Activated naive CD8-positive, alpha-beta T cell (primary cell): ENCODE measurements at regions not wholly inside any gene's neighbourhood (a gene's known extent, or its start where the extent isn't known, plus 50 kb on each side); places are given as distances from the start of the nearest gene placed in this dataset.

Source experiments
- H3K27ac Mint-ChIP-seq: one replicate; pipeline ENCODE4 v1.8.0; 2021; ENCODE audit warnings: mixed read lengths
- H3K27me3 Mint-ChIP-seq: one replicate; pipeline ENCODE4 v1.8.0; 2021; ENCODE audit warnings: mixed read lengths
- H3K36me3 Mint-ChIP-seq: one replicate; pipeline ENCODE4 v1.8.0; 2021; ENCODE audit warnings: mixed read lengths
- H3K4me1 Mint-ChIP-seq: one replicate; pipeline ENCODE4 v1.8.0; 2021; ENCODE audit warnings: low read depth, mixed read lengths
- H3K4me3 Mint-ChIP-seq: one replicate; pipeline ENCODE4 v1.8.0; 2021; ENCODE audit warnings: mild to moderate bottlenecking, mixed read lengths
- H3K9me3 Mint-ChIP-seq: one replicate; pipeline ENCODE4 v1.8.0; 2021; ENCODE audit warnings: low read depth, mixed read lengths

DNA sequence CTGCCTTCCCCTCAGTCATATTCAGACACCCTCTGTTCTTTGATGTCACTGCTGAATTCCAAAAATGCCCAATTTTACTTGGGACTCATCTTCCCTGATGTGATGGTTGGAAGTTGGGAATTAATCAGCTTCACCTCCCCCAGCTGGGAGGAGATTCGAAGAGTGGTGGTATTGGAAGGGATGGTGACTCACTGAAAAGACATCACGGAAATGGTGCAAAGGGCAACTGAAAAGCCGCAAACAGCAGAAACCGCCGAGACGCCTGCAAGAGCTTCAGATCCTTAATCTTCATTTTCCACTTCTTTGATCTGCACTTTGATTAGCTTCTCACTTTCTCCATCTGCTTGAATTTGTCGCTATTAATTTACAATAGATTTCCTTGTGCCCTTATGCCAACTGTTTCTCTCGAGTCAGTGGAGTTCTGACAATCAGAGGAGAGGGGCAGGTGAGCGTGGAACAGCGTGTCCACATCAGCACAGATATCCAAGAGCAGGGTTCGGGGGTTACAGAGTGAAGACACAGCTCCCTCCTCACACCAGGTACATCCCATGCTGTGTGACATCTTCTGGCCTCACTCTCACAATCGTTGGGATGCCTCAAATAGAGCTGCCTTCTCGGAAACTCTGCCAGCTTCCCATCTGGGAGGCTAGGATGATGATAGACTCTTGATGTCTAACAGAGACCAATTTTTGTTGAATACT is 325.4 kb downstream of the BRD1 start:
- H3K9me3 Mint-ChIP-seq = no peaks in the 10 kb centered on the region
- H3K27ac Mint-ChIP-seq = no peak overlapping the region
- H3K36me3 Mint-ChIP-seq = peaks cover 3% of the 10 kb centered on the region
- H3K4me1 Mint-ChIP-seq = no peaks in the 10 kb centered on the region
- no peaks in the 10 kb centered on the region for H3K27me3 Mint-ChIP-seq
- H3K4me3 Mint-ChIP-seq = no peak overlapping the region

DNA sequence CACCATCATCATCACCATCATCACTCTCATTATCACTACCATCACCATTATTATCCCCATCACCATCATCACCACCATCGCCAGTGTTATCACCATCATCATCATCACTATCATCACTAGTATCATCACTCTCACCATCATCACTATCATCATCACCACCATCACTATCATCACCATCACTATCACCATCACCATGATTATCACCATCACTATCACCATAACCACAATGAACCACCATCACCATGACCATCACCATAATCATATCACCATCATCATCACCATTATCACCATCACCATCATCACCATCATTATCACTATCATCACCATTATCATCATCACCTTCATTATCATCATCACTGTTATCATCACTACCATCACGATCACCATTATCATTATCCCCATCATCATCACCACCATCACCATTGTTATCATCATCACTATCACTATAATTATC is 326.7 kb downstream of the BRD1 start:
- no peak overlapping the region for H3K27ac Mint-ChIP-seq
- no peaks in the 10 kb centered on the region for H3K9me3 Mint-ChIP-seq
- no peak overlapping the region for H3K4me3 Mint-ChIP-seq
- peaks cover 6% of the 10 kb centered on the region for H3K36me3 Mint-ChIP-seq
- H3K27me3 Mint-ChIP-seq = no peaks in the 10 kb centered on the region
- H3K4me1 Mint-ChIP-seq = no peaks in the 10 kb centered on the region

DNA sequence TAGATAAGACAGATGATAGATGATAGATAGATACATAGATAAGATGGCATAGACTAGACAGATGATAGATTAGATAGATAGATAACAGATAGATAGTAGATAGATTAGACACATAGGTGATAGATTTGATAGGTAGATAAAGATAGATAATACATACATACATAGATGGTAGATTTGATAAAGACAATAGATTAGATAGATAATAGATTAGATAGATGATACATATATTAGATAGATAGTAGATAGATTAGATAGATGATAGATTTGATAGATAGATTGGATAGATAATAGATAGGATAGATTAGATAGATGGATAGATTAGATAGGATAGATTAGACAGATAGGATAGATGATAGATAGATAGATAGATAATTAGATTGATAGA is 327.6 kb downstream of the BRD1 start:
- no peaks in the 10 kb centered on the region for H3K9me3 Mint-ChIP-seq
- H3K4me3 Mint-ChIP-seq = no peak overlapping the region
- no peaks in the 10 kb centered on the region for H3K4me1 Mint-ChIP-seq
- H3K36me3 Mint-ChIP-seq = peaks cover 6% of the 10 kb centered on the region
- no peak overlapping the region for H3K27ac Mint-ChIP-seq
- no peaks in the 10 kb centered on the region for H3K27me3 Mint-ChIP-seq

DNA sequence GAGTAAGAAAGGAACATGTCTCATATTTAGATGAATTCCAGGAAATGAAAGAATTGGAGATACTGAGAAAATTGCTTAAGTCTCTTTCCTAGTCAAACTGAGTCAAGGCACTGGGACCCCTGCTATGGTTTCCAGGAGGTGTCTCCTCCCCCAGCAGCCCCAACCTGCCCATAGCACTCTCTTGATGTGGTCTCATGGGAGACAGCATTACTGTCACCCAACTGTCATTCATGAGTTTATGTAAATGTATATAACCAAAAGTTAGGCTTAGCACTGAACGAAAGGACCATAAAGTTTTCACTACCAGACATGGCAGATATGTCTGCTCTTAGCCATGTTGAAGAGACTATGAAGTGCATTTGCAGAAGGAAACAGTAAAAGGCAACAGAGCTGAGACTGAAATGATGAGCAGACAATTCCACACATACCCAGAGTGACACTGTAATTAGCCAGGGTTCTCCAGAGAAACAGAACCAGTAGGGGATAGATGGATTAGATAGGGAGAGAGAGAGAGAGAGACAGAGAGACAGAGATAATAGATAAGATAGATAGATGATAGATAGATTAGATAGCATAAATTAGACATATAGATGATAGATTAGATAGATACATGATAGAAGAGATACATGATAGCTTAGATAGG is 328.1 kb downstream of the BRD1 start:
- H3K9me3 Mint-ChIP-seq = no peaks in the 10 kb centered on the region
- H3K36me3 Mint-ChIP-seq = peaks cover 6% of the 10 kb centered on the region
- no peak overlapping the region for H3K27ac Mint-ChIP-seq
- no peaks in the 10 kb centered on the region for H3K27me3 Mint-ChIP-seq
- H3K4me3 Mint-ChIP-seq = no peak overlapping the region
- H3K4me1 Mint-ChIP-seq = no peaks in the 10 kb centered on the region

DNA sequence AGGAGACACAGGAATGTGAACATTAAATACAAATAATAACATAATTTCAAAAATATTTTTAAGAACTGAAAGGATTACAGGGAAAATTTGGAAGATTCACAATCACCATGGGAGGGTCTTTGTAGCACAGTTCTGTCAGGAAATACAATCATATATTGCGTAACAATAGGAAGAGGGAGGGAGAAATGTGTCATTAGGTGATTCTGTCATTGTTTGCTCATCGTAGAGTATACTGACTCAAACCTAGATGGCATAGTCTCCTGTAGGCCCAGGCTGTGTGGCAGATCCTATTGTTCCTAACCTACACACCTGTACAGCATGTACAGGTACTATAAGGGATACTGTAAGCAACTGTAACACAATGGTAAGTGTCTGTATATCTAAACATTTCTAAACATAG is 330.4 kb downstream of the BRD1 start:
- no peak overlapping the region for H3K27ac Mint-ChIP-seq
- H3K4me1 Mint-ChIP-seq = no peaks in the 10 kb centered on the region
- H3K27me3 Mint-ChIP-seq = no peaks in the 10 kb centered on the region
- H3K9me3 Mint-ChIP-seq = no peaks in the 10 kb centered on the region
- H3K4me3 Mint-ChIP-seq = no peak overlapping the region
- H3K36me3 Mint-ChIP-seq = peaks cover 3% of the 10 kb centered on the region

DNA sequence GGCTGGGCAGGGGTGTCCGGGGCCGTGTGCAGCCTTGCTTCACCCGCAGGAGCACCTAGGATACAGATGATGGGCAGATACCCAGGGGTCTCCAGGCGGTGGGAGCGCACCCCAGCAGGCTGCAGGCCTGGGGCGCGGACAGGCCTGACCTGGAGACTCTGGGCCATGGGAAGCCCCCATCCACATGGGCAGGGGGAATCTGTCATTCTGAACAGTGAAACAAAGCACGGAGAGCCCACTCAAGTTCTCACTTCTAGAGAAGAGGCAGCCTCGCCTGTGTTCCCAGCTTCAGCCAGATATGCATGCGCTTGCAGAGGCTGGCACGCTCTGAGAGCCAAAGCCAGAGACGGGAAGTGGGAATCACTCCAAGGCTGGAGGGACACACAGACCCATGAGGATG is 333.1 kb downstream of the BRD1 start:
- Mint-ChIP-seq H3K4me3 (no peak overlapping the region), H3K36me3 (peaks cover 3% of the 10 kb centered on the region), H3K27me3 (no peaks in the 10 kb centered on the region), H3K27ac (no peak overlapping the region), H3K9me3 (no peaks in the 10 kb centered on the region), H3K4me1 (no peaks in the 10 kb centered on the region)

DNA sequence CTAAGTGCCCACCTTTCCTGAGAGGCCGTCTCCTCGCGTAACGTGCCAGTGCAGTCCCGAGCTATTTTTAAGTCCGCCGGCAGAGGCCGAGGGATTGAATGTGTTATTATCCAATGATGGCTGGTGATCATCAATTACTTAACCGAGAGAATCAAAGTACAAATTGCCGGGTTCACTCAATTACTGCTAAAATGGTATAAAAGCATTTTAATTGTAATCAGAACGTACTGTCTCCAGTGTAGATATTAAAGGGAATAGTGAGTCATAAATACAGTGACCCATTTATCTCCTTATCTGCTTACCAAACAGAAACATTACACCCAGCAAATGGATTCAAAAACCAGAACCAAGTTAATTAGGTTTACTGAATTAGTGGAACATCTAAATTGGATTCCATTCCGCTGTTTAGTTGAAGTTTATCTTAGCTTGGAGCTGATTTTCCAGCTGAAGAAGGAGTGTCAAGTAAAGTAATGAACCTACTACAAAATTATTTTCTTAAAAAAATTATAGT is 334.9 kb downstream of the BRD1 start:
- H3K27me3 Mint-ChIP-seq = no peaks in the 10 kb centered on the region
- no peak overlapping the region for H3K27ac Mint-ChIP-seq
- no peaks in the 10 kb centered on the region for H3K9me3 Mint-ChIP-seq
- H3K36me3 Mint-ChIP-seq = peaks cover 3% of the 10 kb centered on the region
- no peaks in the 10 kb centered on the region for H3K4me1 Mint-ChIP-seq
- no peak overlapping the region for H3K4me3 Mint-ChIP-seq

DNA sequence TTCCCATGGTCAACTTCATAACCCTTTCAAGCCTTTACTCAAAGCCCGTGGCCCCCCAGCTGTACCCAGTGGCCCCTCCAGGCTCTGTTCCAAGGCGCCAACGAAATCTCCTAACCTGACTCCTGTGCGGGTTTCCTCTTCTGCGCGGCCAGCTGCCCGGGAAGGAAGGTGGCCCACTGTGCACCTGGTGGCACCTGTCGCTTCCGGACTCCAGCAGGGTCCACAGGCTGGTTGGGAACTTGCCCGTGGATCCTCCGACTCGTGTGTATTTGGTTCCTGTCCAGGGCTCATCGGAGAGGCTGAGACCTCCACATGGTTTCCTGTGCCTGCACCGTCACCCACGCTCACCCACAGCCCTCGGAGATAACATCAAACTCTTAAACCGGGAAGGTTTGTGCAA is 335.4 kb downstream of the BRD1 start:
- no peaks in the 10 kb centered on the region for H3K9me3 Mint-ChIP-seq
- H3K4me1 Mint-ChIP-seq = no peaks in the 10 kb centered on the region
- H3K36me3 Mint-ChIP-seq = peaks cover 3% of the 10 kb centered on the region
- no peak overlapping the region for H3K27ac Mint-ChIP-seq
- no peak overlapping the region for H3K4me3 Mint-ChIP-seq
- no peaks in the 10 kb centered on the region for H3K27me3 Mint-ChIP-seq

DNA sequence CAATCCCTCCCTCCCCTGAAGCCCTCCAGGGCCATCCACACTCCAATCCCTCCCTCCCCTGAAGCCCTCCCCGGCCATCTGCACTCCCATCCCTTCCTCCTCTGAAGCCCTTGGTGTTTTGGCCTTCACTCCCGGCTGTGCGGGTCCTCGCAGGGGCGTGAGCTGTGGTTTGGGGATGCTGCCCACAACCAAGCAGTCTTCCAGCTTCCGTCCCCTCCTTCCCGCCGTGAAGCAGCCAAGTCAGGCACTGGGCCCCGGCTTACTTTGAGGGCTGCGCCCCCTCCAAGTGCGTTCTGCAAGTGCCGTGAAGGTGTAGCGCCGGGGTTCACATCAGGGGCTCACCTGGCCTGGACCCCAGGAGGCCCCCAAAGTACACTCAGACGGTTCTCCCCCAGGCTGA is 335.9 kb downstream of the BRD1 start:
- H3K4me1 Mint-ChIP-seq = no peaks in the 10 kb centered on the region

DNA sequence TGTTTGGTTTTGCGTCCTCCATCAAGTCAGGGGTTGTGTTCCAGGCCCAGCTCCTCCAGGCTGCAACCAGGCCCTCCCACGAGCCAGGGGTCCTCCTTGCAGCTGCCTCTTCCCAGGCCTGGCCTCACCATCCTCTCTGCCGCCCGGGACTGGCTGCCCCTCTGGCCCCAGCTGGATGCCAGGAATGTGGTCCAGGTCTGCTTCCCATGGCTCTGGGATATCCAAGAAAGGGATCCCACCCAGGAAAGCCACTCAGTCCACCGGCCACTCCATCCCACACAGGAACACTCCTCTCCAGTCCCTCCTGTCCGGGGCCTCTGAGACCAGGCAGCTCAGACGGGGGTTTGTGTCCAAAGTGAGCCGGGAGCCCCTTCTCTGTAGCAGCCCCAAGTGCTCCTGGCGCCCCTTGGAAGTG is 336.4 kb downstream of the BRD1 start:
- Mint-ChIP-seq H3K36me3 (peaks cover under 1% of the 10 kb centered on the region), H3K27ac (no peak overlapping the region), H3K9me3 (no peaks in the 10 kb centered on the region), H3K4me1 (no peaks in the 10 kb centered on the region), H3K4me3 (no peak overlapping the region), H3K27me3 (no peaks in the 10 kb centered on the region)

More for the DNA sequence above, 335.9 kb downstream of the BRD1 start:
- Mint-ChIP-seq H3K4me3 (no peak overlapping the region), H3K27me3 (no peaks in the 10 kb centered on the region), H3K27ac (no peak overlapping the region), H3K9me3 (no peaks in the 10 kb centered on the region), H3K36me3 (peaks cover 3% of the 10 kb centered on the region)

DNA sequence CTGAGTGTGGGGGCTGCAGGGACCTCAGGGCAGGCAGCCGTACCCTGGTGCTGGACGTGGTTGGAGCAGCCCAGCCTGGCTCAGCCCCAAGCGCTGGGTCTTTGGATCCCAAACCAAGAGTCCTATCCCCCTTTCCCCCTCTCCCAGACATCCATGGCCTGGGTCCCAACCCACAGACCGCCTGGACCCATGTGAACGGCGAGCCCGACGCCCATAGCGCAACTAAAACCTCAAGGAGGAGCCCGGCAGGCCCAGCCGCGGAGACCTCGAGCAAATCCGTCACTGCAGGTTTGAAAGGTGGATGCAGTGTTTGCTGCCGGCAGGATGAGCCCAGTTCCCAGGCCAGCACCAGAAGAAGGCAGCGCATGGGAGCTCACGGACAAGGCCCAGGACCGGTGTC is 337.0 kb downstream of the BRD1 start:
- Mint-ChIP-seq H3K36me3 (no peaks in the 10 kb centered on the region), H3K27ac (no peak overlapping the region)

DNA sequence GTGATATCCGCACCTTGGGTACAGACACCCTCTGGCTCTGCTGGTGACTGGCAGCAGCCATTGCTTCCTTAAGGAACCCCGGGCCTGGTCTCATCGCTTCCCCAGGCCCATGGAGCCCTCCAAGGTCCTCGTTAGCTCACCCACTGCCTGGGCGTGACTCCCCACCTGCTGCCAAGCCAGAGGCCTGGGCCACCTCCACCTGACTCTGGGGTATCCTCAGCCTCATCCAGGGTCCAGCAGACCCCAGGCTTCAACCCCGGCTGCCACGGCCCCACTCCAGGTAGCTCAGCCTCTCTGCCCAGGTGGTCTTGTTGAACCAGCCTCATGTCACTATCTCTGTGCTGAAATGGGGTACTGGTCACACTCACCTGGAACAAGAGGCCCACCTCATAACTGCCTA is 337.9 kb downstream of the BRD1 start:
- Mint-ChIP-seq H3K27ac (no peak overlapping the region), H3K9me3 (no peaks in the 10 kb centered on the region), H3K4me1 (no peaks in the 10 kb centered on the region), H3K36me3 (no peaks in the 10 kb centered on the region), H3K27me3 (no peaks in the 10 kb centered on the region), H3K4me3 (no peak overlapping the region)

More for the DNA sequence above, 337.0 kb downstream of the BRD1 start:
- H3K9me3 Mint-ChIP-seq = no peaks in the 10 kb centered on the region
- no peaks in the 10 kb centered on the region for H3K27me3 Mint-ChIP-seq
- H3K4me3 Mint-ChIP-seq = no peak overlapping the region
- H3K4me1 Mint-ChIP-seq = no peaks in the 10 kb centered on the region

DNA sequence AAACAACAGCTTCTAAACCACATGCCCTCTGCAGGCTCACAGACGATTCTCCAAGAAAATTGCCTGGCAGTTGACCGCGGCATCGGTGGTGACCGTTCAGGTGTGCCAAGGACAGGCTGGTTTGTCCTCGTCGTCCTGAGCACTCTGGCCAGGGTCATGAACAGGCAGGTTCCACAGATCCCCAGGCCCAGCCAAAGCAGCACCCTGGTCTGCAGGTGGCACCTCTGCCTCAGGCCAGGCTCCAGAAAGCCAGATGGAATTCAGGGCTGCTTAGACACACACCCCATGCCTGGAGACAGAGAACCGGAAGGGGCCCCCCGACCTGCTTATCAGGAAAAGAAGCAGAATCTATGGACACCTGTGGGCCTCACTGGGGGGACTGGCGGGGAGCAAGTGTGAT is 338.7 kb downstream of the BRD1 start:
- Mint-ChIP-seq H3K36me3 (no peaks in the 10 kb centered on the region), H3K27ac (no peak overlapping the region), H3K27me3 (no peaks in the 10 kb centered on the region), H3K4me1 (no peaks in the 10 kb centered on the region), H3K4me3 (no peak overlapping the region), H3K9me3 (no peaks in the 10 kb centered on the region)

DNA sequence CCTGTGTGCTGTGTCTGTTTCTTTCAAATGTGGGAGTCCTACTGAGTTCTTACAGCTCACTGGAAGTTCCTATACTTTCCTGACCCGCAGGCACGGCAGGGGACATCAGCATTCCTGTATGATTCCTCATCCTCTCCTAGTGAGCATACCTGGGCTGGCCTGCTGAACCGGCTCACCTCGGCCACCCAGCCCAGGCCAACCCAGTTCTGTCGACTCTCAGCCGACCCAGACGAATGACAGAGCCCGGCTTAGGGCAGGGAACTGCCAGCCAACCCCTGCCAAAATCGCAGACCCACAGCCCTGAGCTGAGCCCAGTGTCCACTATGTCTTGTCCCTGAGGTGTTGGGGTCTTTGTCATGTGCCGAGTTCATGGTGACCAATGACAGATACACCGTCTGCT is 339.7 kb downstream of the BRD1 start:
- no peaks in the 10 kb centered on the region for H3K4me1 Mint-ChIP-seq
- no peak overlapping the region for H3K27ac Mint-ChIP-seq
- no peaks in the 10 kb centered on the region for H3K36me3 Mint-ChIP-seq
- H3K27me3 Mint-ChIP-seq = no peaks in the 10 kb centered on the region
- no peaks in the 10 kb centered on the region for H3K9me3 Mint-ChIP-seq
- no peak overlapping the region for H3K4me3 Mint-ChIP-seq

DNA sequence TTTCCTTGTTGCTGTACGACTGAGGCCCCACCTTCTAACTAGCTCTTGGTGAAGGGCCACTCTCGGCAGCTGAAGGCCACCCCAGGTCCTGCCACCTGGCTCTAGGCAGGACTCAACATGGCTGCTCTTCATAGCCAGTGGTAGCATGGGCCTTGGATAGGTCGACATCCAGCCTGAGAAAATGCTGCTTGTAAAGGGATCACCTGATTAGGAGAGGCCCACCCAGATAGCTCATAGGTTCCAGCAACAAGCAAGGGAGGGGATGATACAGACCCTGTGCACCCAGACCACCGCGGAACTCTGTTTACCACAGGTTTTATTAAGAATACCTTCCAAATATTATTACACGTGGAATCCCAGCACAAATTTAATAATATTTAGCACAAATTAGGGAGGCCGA is 341.4 kb downstream of the BRD1 start:
- Mint-ChIP-seq H3K9me3 (no peaks in the 10 kb centered on the region), H3K4me1 (no peaks in the 10 kb centered on the region), H3K27ac (no peak overlapping the region), H3K27me3 (no peaks in the 10 kb centered on the region), H3K4me3 (no peak overlapping the region), H3K36me3 (no peaks in the 10 kb centered on the region)

DNA sequence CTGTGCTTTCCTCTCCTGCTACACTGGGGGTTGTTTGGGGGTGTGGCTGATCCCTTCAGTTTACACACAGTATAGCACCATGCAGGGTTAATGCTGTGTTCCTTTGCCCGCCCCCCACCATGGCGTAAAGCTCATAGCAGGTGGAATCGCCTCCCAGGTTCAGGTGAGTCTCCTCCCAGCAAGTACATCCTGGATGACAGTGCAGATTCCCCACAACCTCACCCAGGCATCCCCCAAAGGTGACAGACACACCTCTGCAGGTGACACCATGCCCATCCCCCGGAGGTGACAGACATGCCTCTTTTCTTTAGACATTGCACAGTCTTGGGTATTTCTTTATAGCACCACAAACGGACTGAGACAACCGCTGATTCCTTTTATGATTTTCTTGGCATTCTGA is 343.7 kb downstream of the BRD1 start:
- H3K9me3 Mint-ChIP-seq = no peaks in the 10 kb centered on the region
- H3K36me3 Mint-ChIP-seq = peaks cover 3% of the 10 kb centered on the region
- H3K27me3 Mint-ChIP-seq = no peaks in the 10 kb centered on the region
- H3K4me3 Mint-ChIP-seq = no peak overlapping the region
- no peak overlapping the region for H3K27ac Mint-ChIP-seq
- no peaks in the 10 kb centered on the region for H3K4me1 Mint-ChIP-seq
